Activated CD4-positive, alpha-beta T cell treated with anti-CD3 and anti-CD28 coated beads, Interleukin-2, Interleukin-4, amounts not matched to agents 100 ng/mL and 50 ng/mL, durations not matched to agents 16 hours and 8 hours (primary cell): ENCODE measurements at regions not wholly inside any gene's neighbourhood (a gene's known extent, or its start where the extent isn't known, plus 50 kb on each side); places are given as distances from the start of the nearest gene placed in this dataset.
A peak's percentile ranks its signal among the peaks of the same experiment; 100 is the strongest.
"Not testable (repeated sequence)": the region's sequence is repeated elsewhere in the genome, so short reads cannot be mapped to it uniquely, and the experiment has no call there.

Experiments used
- DNase-seq: peaks from one replicate; pipeline ENCODE4 v3.0.0-alpha.2; 2020; ENCODE audit warnings: low spot score

- DNase-seq: not testable (repeated sequence)
Observed at GRCh38 chr13:18240086-18240485, 941.5 kb downstream of the TUBA3C start.

GRCh38 chr13:18238586-18238985 lies 943.0 kb downstream of the TUBA3C start:
- DNase-seq: not testable (repeated sequence)

GRCh38 chr13:18236528-18236815 lies 945.2 kb downstream of the TUBA3C start:
- DNase-seq: no peak

GRCh38 chr13:18235756-18236527 lies 945.7 kb downstream of the TUBA3C start:
- no peak for DNase-seq

- DNase-seq: no peak
Observed at GRCh38 chr13:18235172-18235571, 946.5 kb downstream of the TUBA3C start.

GRCh38 chr13:18234451-18234850 lies 947.2 kb downstream of the TUBA3C start:
- DNase-seq: not testable (repeated sequence)

GRCh38 chr13:18233783-18234299 lies 947.8 kb downstream of the TUBA3C start:
- DNase-seq: no peak

- DNase-seq: no peak
Observed at GRCh38 chr13:18232994-18233782, 948.4 kb downstream of the TUBA3C start.

- no peak for DNase-seq
Observed at GRCh38 chr13:18232298-18232993, 949.2 kb downstream of the TUBA3C start.

- DNase-seq: not testable (repeated sequence)
Observed at GRCh38 chr13:18224411-18224810, 957.2 kb downstream of the TUBA3C start.

GRCh38 chr13:18214689-18215088 lies 966.9 kb downstream of the TUBA3C start:
- DNase-seq: not testable (repeated sequence)

- DNase-seq: not testable (repeated sequence)
Observed at GRCh38 chr13:18213511-18213910, 968.1 kb downstream of the TUBA3C start.

GRCh38 chr13:18212873-18213272 lies 968.8 kb downstream of the TUBA3C start:
- DNase-seq: no peak

- DNase-seq: peak; percentile 21
Observed at GRCh38 chr13:18211752-18212560, 969.7 kb downstream of the TUBA3C start.

GRCh38 chr13:18204614-18205178 lies 976.9 kb downstream of the TUBA3C start:
- not testable (repeated sequence) for DNase-seq

GRCh38 chr13:18195365-18195678 lies 986.3 kb downstream of the TUBA3C start:
- not testable (repeated sequence) for DNase-seq

- not testable (repeated sequence) for DNase-seq
Observed at GRCh38 chr13:18194631-18195364, 986.8 kb downstream of the TUBA3C start.

GRCh38 chr13:18194104-18194503 lies 987.5 kb downstream of the TUBA3C start:
- DNase-seq: not testable (repeated sequence)
